ENCODE measurements at regions not wholly inside any gene's neighbourhood (a gene's known extent, or its start where the extent isn't known, plus 50 kb on each side); places are given as distances from the start of the nearest gene placed in this dataset.

DNA sequence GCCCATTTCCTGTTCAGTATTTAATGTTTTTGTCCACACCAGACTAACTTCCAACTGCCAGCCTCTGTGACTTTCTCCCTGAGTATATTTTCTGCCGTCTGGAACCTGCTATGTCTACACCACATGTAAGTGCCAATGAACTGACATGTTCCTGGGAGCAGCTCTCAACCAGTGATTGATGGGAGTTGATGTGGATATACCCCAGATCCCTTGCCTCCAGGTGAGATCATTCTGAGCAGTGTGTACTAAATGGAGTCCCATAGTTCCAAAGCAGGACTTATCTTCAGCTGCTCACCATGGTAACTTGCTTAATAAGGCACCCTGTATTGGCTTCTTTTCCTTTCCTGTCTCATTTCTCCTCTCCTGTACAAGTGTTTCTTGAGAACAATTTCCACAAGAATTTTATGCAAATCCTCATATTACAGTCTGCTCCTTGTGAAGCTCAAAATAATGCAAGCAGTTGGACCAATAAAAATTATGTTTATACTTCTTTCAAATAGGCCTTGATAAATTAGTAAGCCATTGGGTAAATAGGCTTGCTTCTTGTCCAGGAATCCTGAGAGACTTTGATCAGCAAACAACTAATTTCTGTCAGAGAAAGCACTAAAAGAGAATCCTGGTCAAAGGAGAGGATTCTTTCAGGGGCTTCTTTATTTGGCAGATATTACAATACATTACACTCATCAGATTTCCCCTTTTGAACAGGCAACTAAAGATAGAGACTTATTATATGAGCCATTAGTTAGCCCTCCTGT is 911.7 kb upstream of the NDST4 start:
- no peak overlapping the region for H3K27ac ChIP-seq
- TF ChIP-seq, protein P1, sequence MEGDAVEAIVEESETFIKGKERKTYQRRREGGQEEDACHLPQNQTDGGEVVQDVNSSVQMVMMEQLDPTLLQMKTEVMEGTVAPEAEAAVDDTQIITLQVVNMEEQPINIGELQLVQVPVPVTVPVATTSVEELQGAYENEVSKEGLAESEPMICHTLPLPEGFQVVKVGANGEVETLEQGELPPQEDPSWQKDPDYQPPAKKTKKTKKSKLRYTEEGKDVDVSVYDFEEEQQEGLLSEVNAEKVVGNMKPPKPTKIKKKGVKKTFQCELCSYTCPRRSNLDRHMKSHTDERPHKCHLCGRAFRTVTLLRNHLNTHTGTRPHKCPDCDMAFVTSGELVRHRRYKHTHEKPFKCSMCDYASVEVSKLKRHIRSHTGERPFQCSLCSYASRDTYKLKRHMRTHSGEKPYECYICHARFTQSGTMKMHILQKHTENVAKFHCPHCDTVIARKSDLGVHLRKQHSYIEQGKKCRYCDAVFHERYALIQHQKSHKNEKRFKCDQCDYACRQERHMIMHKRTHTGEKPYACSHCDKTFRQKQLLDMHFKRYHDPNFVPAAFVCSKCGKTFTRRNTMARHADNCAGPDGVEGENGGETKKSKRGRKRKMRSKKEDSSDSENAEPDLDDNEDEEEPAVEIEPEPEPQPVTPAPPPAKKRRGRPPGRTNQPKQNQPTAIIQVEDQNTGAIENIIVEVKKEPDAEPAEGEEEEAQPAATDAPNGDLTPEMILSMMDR (IDR thresholded peaks at IDR 0.05): no peak
- no peak for TF ChIP-seq ZFX (IDR thresholded peaks at IDR 0.05; ENCODE audit: borderline replicate concordance)

DNA sequence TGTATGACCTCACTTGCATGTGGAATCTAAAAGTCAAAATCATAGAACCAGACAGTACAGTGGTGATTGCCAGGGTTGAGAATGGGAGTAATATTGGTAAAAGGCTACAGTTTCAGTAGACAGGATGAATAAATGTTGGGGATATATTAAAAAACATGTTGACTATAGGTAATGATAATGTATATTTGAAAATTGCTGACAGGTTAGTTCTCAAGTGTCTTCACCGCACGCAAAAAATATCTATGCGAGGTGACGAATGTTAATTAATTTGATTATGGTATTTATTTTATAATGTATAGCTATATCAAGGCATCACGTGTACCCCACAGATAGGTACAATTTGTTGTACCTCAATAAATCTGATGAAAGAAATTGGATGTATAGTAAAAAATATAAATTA is 909.6 kb upstream of the NDST4 start:
- TF ChIP-seq, protein P1 (IDR thresholded peaks at IDR 0.05): no peak
- no peak for TF ChIP-seq ZFX (IDR thresholded peaks at IDR 0.05; ENCODE audit: borderline replicate concordance)

DNA sequence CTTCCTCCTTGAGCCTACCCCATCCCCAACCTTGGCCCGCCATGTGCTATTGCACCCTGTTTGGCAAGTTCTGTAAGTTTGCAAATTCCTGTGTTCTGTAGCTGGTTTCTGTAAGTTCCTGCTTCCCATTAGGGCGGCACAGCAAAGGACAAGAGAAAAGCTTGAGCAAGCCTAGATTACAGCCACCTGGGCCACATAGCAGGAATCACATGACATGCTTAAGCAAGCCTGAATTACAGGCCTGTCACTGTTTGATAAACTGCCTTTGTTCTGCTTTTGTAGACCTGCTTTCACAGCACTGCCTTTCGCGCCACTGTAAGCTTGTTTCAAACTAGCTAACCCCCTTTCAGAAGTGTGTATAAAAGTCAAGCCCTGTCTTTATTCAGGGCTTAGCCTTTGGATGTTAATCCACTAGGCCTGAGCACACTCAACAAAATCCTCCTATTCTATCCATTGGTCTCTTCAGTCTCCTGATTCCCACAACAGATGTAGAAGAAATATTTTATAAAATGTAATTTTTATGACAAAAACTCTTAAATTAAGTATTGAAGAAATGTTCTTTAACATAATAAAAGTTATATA is 906.8 kb upstream of the NDST4 start:
- no peak for TF ChIP-seq ZFX (IDR thresholded peaks at IDR 0.05; ENCODE audit: borderline replicate concordance)
- TF ChIP-seq, protein P1 (IDR thresholded peaks at IDR 0.05): no peak
- no peak overlapping the region for H3K27ac ChIP-seq

More for the DNA sequence above, 909.6 kb upstream of the NDST4 start:
- no peak overlapping the region for H3K27ac ChIP-seq

DNA sequence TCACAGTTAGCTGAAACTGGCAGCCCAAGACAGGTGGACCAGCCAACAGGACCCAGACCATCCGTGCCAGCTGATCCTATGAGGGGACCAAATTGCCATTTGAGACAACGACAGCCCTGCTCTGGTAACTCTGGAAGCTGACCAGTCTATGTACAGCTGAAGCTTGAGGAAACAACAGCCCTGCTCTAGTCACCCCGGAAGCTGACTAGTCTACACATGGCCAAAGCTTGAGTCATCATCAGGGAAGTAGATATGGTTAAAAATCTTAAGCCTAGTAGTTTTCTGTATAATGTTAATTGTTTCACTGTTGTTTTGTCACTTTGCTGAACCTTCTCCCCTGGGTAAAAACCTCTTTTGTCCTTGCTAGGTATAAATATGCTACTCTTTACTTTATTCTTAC is 905.4 kb upstream of the NDST4 start:
- no peak for TF ChIP-seq ZFX (IDR thresholded peaks at IDR 0.05; ENCODE audit: borderline replicate concordance)
- TF ChIP-seq, protein P1 (IDR thresholded peaks at IDR 0.05): no peak
- H3K27ac ChIP-seq: no peak overlapping the region

DNA sequence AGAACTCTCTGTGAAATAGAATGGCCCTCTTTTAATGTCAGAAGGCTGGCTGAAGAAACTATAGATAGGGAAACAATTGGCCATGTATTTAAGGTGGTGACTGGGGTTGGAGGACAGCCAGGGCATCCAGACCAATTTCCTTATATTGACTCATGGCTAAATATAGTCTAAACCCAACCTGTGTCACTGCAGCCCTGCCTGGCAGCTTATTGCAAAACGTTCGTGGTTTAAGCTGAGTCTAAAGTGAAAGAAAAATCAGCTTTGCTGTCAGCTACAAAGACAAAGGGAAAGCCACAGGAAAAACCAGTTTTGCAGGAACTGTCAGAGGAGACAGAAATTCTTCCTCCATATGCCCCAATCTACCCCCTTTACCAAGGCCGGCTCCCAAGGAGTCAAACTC is 902.8 kb upstream of the NDST4 start:
- H3K27ac ChIP-seq: no peak overlapping the region

DNA sequence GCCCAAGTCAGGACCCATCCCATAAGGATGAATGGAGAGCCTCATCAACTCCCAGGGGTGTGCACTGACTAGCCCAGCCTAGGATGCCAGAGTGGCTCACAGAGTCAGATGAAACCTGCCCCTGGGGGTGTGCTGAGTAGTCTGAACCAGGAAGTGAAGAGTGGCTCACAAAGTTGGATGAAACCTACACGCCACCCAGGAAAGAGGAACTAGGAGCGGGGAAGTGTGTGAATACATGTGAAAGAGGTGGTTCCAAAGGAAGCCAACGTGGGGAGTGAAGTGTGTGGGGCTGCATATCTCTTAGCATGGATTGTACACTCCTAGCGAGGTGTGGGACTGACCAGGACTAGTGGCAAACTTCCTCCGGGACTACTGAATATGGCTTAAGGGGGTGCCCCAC is 902.1 kb upstream of the NDST4 start:
- no peak overlapping the region for H3K27ac ChIP-seq
- TF ChIP-seq, protein P1 (IDR thresholded peaks at IDR 0.05): no peak
- TF ChIP-seq ZFX (IDR thresholded peaks at IDR 0.05; ENCODE audit: borderline replicate concordance): no peak

More for the DNA sequence above, 902.8 kb upstream of the NDST4 start:
- no peak for TF ChIP-seq ZFX (IDR thresholded peaks at IDR 0.05; ENCODE audit: borderline replicate concordance)
- TF ChIP-seq, protein P1 (IDR thresholded peaks at IDR 0.05): no peak

DNA sequence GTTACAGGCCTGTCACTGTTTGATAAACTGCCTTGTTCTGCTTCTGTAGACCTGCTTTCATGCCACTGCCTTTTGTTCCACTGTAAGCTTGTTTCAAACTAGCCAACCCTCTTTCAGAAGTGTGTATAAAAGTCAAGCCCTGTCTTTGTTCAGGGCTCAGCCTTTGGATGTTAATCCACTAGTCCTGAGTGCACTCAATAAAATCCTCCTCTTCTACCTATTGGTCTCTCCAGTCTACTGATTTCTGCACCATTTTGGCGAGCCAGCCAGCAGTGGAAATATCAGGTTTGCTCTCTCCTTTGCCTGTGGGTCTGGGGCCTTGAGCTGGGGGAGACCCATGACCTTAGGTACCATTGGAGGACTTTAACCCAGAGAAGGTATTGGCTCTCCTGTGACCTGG is 901.6 kb upstream of the NDST4 start:
- H3K27ac ChIP-seq: no peak overlapping the region
- TF ChIP-seq ZFX (IDR thresholded peaks at IDR 0.05; ENCODE audit: borderline replicate concordance): no peak
- TF ChIP-seq, protein P1 (IDR thresholded peaks at IDR 0.05): no peak

Data from 22Rv1 (cell line).